Transverse colon (tissue), 4 donors: ENCODE measurements at regions not wholly inside any gene's neighbourhood (a gene's known extent, or its start where the extent isn't known, plus 50 kb on each side); places are given as distances from the start of the nearest gene placed in this dataset.

Source experiments
- DNase-seq: peaks from one replicate; pipeline ENCODE4 v3.0.0-alpha.2; 2019
- H3K27ac ChIP-seq, 4 donors: fragments of 200-600 bp; sonication (generic); 2 replicates each; pipeline ENCODE4 v1.5.1; 2016 to 2018; ENCODE audit warnings: inconsistent platforms in 4 of 4
- H3K27me3 ChIP-seq: fragments of 200-600 bp; sonication (generic); 2 replicates; pipeline ENCODE4 v1.5.1; 2017; ENCODE audit warnings: inconsistent platforms
- H3K36me3 ChIP-seq, 4 donors: fragments of 200-600 bp; sonication (generic); 2 replicates each; pipeline ENCODE4 v1.5.1; 2017 to 2019; ENCODE audit warnings: inconsistent platforms in 4 of 4
- H3K4me1 ChIP-seq, 4 donors: fragments of 200-600 bp; sonication (generic); 2 replicates each; pipeline ENCODE4 v1.5.1; 2017 to 2020; ENCODE audit warnings: inconsistent platforms in 4 of 4
- H3K4me3 ChIP-seq, 4 donors: fragments of 200-600 bp; sonication (generic); 1 replicate in 1 of 4; 2 replicates in 3 of 4; pipeline versions ENCODE4 v1.5.1 to v1.6.1; 2017 to 2019; ENCODE audit warnings: inconsistent platforms in 4 of 4
- H3K9me3 ChIP-seq, 2 donors: fragments of 200-600 bp; sonication (generic); 2 replicates each; pipeline ENCODE4 v1.5.1; 2017 to 2019; ENCODE audit warnings: inconsistent platforms in 2 of 2
- EP300 ChIP-seq: sonication (generic); formaldehyde crosslinking; IDR thresholded peaks from one replicate; pipeline ENCODE4 v1.6.1; 2017; ENCODE audit warnings: antibody characterized with exemption, low read depth
- POLR2A ChIP-seq: fragments of 450-650 bp; IDR thresholded peaks from one replicate; pipeline ENCODE4 v1.6.1; 2016; ENCODE audit warnings: antibody characterized with exemption, mild to moderate bottlenecking, moderate library complexity
- POLR2AphosphoS5 ChIP-seq, 3 donors: sonication (generic); formaldehyde crosslinking; IDR thresholded peaks; one replicate each; pipeline ENCODE4 v1.6.1; 2016; ENCODE audit warnings: antibody characterized with exemption in 3 of 3
- WGBS, 2 donors: methylation state at CpG; one replicate each; pipeline ENCODE4 v1.1.5; 2018; ENCODE audit warnings: low coverage in 1 of 2; 5-methylcytosine and 5-hydroxymethylcytosine counted together
- in situ Hi-C, 4 donors: fragments of 200-750 bp; cut with MboI; loops; one replicate each; pipeline versions ENCODE4 v1.15.0 to v1.15.1; 2017; ENCODE audit warnings: low sequenced_read_pairs in 3 of 4, low pct_ligation_motif_present in 1 of 4, low pct_unique_long_range_greater_than_20kb in 1 of 4
- intact Hi-C: fragments of 100-400 bp; cut with DNase I; formaldehyde crosslinking; loops from one replicate; pipeline ENCODE4 v1.15.1; 2023; ENCODE audit warnings: low total_unique reads
- TF ChIP-seq, protein P1 (sequence below), 5 experiments: fragments of 200-600 bp in 3 of 5; fragments of 450-650 bp in 2 of 5; sonication (generic) in 3 of 5; IDR thresholded peaks; 1 replicate in 2 of 5; 2 replicates in 3 of 5; pipeline ENCODE4 v1.5.1; 2016 to 2017; ENCODE audit warnings: antibody characterized with exemption in 5 of 5, inconsistent platforms in 3 of 5, mild to moderate bottlenecking in 2 of 5, moderate library complexity in 1 of 5

DNA sequence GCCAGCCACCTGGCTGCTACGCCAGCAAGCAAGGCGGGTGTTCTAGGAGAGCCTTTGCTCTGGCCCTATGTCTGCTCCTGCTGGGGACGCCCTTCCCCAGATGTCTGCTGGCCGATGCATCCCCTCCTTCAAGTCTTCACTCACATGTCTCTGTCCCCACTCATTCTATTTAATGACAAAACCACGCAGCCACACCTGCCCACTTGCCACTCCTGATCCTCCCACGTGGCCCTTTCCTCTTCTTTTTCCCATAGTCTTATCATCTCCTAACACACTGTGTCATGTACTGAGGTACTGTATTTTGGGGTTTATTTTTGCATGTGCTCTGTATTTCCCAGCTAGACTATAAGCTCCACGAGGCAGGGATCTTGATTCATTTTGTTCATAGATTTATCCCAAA lies 62.0 kb upstream of the HRH2 start:
- Histone ChIP-seq H3K27me3 (peaks cover 3% of the 10 kb centered on the region), H3K36me3 (no peaks in the 10 kb centered on the region), H3K4me3 (no peak overlapping the region), H3K9me3 (no peaks in the 10 kb centered on the region), H3K27ac (no peak overlapping the region), H3K4me1 (no peaks in the 10 kb centered on the region)
- DNase-seq: no peak
- WGBS, 2 donors: 80 to 82% methylated on average over 1 to 7 of the region's 7 CpGs
- TF ChIP-seq EP300 (no peak), POLR2A (no peak)
- TF ChIP-seq, protein P1, sequence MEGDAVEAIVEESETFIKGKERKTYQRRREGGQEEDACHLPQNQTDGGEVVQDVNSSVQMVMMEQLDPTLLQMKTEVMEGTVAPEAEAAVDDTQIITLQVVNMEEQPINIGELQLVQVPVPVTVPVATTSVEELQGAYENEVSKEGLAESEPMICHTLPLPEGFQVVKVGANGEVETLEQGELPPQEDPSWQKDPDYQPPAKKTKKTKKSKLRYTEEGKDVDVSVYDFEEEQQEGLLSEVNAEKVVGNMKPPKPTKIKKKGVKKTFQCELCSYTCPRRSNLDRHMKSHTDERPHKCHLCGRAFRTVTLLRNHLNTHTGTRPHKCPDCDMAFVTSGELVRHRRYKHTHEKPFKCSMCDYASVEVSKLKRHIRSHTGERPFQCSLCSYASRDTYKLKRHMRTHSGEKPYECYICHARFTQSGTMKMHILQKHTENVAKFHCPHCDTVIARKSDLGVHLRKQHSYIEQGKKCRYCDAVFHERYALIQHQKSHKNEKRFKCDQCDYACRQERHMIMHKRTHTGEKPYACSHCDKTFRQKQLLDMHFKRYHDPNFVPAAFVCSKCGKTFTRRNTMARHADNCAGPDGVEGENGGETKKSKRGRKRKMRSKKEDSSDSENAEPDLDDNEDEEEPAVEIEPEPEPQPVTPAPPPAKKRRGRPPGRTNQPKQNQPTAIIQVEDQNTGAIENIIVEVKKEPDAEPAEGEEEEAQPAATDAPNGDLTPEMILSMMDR (IDR thresholded peaks at IDR 0.05): no peak
- in situ Hi-C loops: no loop called here
- intact Hi-C loops: no loop called here

DNA sequence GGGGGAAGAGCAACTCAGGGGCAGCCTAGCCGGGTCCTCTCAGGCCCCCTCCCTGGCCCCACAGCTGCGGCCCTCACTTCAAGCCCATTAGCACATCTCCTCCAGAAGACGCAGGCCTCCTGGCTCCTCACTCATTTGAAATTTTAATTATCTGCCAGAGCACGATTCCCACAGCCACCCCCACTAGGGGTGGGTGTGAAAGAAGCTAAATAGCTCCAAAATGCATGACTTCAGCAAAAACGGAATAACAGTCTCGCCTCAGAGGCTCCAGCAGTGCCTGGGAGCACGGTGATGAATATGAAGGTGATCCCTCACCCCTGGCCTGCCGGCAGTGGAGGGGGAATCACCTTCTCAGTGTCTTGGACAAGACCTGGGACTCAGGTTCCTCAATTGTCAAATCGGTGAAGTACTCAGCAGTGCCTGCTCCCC lies 61.1 kb upstream of the HRH2 start:
- H3K36me3 ChIP-seq: no peaks in the 10 kb centered on the region
- no peak overlapping the region for H3K4me3 ChIP-seq
- TF ChIP-seq EP300: no peak
- TF ChIP-seq POLR2AphosphoS5 (IDR thresholded peaks at IDR 0.05): no peak
- TF ChIP-seq, protein P1 (IDR thresholded peaks at IDR 0.05): no peak
- TF ChIP-seq POLR2A: no peak
- H3K27ac ChIP-seq: no peak overlapping the region
- no peaks in the 10 kb centered on the region for H3K9me3 ChIP-seq
- in situ Hi-C loops: no loop called here
- peaks cover 3% of the 10 kb centered on the region for H3K27me3 ChIP-seq
- no peak for DNase-seq
- WGBS, 2 donors: 56% methylated on average over 9 of the region's 9 CpGs; no CpG with 5 or more reads in 1 of the 2 donors
- intact Hi-C loops: no loop called here
- no peaks in the 10 kb centered on the region for H3K4me1 ChIP-seq

DNA sequence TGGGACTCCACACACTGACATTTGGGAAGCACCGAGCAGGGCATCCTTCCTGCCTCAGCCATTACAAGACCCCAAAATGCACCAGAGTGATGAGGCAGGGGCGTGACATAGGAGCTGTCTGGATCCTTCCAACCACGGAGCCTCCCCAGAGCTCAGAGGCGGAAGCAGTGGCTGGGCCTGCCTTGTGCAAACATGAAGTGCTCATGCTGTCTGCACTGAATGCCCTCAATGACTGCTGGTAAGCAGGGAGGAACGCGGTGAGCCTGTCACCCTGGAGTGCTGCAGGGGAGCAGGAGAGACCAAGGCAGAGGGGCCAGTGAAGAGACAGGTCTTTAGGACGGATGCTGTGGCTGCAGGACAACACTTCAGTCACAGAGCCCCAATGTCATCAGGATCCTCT lies 60.2 kb upstream of the HRH2 start:
- no peaks in the 10 kb centered on the region for H3K4me1 ChIP-seq
- peaks cover 3% of the 10 kb centered on the region for H3K27me3 ChIP-seq
- WGBS, 2 donors: 40 to 66% methylated on average over 2 to 7 of the region's 7 CpGs
- no peak overlapping the region for H3K27ac ChIP-seq
- no peak overlapping the region for H3K4me3 ChIP-seq
- TF ChIP-seq, protein P1 (IDR thresholded peaks at IDR 0.05): no peak
- TF ChIP-seq POLR2A: no peak
- TF ChIP-seq POLR2AphosphoS5 (IDR thresholded peaks at IDR 0.05): no peak
- TF ChIP-seq EP300: no peak
- in situ Hi-C loops (no loop called here), intact Hi-C loops (no loop called here)
- no peak for DNase-seq
- H3K36me3 ChIP-seq: no peaks in the 10 kb centered on the region
- no peaks in the 10 kb centered on the region for H3K9me3 ChIP-seq

DNA sequence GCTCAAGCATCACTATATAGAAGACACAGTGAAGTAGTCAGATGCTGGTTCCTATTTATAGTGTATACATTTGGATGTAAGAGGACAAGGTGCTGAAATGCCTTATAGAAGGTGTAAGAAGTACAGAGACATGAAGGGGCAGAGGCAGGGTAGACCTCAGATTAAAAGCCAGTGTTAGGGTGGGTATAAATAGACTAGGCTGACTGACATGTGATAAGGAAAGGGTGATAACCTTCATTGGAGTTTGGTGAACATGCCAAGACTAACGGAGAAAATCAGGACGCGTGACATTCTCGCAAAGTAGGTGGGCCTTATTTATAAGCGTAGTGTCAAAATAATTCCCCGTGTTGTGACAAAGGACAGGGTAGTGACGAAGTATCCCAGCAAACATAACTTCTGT lies 59.1 kb upstream of the HRH2 start:
- no peak overlapping the region for H3K27ac ChIP-seq
- no peak for DNase-seq
- H3K4me1 ChIP-seq: no peaks in the 10 kb centered on the region
- intact Hi-C loops: no loop called here
- in situ Hi-C loops: no loop called here
- TF ChIP-seq, protein P1 (IDR thresholded peaks at IDR 0.05): no peak
- no peak for TF ChIP-seq EP300
- no peak for TF ChIP-seq POLR2A
- no peak for TF ChIP-seq POLR2AphosphoS5 (IDR thresholded peaks at IDR 0.05)
- peaks cover 3% of the 10 kb centered on the region for H3K27me3 ChIP-seq
- H3K4me3 ChIP-seq: no peak overlapping the region
- no peaks in the 10 kb centered on the region for H3K36me3 ChIP-seq
- H3K9me3 ChIP-seq: no peaks in the 10 kb centered on the region
- WGBS, 2 donors: 80 to 84% methylated on average over 7 of the region's 7 CpGs
